ENCODE measurements at regions not wholly inside any gene's neighbourhood (a gene's known extent, or its start where the extent isn't known, plus 50 kb on each side); places are given as distances from the start of the nearest gene placed in this dataset.
"Not testable (repeated sequence)": the region's sequence is repeated elsewhere in the genome, so short reads cannot be mapped to it uniquely, and the experiment has no call there.

DNA sequence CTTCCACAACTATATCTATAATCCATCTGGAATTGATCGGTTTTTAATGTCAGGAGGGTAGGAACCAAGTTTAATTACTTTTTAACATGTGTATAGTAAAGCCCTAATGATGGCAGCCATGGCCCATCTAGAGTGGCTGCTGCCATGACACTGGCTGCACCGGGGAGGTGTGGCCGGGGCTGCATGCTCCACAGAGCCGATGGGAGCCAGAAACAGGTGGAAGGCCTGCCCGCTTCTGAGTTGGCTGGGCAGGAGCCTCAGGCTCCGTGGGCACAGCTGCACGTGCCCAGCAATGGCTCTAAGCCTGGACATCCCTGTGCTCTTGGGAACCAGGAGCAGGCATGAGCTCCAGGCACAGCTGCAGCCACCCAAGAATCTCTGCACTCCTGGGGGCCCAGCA is 73.0 kb downstream of the GBP6 start:
- FAIRE-seq: no peak

DNA sequence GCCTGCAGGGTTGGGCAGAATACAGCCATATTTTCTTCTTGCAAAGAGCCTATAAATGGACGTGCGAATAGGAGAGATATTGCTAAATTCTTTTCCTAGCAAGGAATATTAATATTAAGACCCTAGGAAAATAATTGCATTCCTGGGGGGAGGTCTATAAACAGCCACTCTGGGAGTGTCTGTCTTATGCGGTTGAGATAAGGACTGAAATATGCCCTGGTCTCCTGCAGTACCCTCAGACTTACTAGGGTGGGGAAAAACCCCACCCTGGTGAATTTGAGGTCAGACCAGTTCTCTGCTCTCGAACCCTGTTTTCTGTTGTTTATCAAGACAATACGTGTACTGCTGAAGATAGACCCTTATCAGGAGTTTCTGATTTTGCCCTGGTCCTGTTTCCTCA is 74.4 kb downstream of the GBP6 start:
- DNase-seq (ENCODE audit: low spot score in 2 of 2); FAIRE-seq: not testable (repeated sequence)

More for the DNA sequence above, 73.0 kb downstream of the GBP6 start:
- no peak for DNase-seq (ENCODE audit: low spot score in 2 of 2)

DNA sequence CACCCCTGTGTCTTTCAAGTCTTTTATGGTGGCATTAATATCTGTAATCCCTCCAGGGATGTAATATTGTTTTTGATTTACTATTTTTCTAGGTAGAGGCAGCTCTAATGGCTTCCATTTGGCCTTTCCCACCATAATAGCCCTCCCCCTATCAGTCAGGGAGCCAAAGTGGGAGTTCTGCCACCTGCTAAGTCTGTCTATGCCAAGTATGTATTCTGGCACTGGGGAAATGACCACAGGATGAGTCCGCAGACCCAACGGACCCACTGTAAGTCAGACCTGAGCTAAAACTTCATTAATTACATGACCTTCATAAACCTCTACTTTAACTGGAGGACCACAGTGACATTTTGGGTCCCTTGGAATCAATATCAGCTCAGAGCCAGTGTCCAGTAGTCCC is 77.1 kb downstream of the GBP6 start:
- no peak for DNase-seq (ENCODE audit: low spot score in 2 of 2)
- FAIRE-seq: no peak

DNA sequence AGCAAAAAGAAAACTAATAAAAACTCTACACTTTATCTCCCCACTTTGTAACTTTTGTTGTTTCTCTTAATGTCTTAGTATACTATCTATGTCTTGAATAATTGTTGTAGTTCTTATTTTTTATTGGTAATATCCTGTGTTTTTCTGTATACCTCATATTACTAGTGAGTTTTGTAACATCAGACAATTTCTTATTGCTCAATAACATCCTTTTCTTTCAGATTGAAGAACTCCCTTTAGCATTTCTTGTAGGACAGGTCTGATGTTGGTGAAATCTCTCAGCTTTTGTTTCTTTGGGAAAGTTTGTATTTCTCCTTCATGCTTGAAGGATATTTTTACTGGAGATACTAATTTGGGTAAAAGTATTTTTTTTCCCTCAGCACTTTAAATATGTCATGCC is 79.8 kb upstream of the LRRC8B start:
- no peak for DNase-seq (ENCODE audit: low spot score in 2 of 2)

DNA sequence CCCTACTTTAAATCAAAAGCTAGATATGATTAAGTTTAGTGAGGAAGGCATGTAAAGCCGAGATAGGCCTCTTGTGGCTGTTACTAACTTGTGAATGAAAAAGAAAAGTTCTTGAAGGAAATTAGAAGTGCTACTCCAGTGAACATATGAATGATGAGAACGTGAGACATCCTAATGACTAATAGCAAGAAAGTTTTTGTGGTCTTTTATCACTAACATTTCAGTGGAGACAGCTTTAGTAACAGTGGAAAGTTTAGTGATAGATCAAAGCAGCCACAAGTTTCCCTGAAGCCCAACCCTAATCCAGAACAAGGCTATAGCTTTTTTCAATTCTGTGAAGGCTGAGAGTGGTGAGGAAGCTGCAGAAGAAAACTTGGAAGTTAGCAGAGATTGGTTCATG is 73.6 kb upstream of the LRRC8B start:
- no peak for FAIRE-seq
- no peak for DNase-seq (ENCODE audit: low spot score in 2 of 2)

More for the DNA sequence above, 79.8 kb upstream of the LRRC8B start:
- FAIRE-seq: no peak

DNA sequence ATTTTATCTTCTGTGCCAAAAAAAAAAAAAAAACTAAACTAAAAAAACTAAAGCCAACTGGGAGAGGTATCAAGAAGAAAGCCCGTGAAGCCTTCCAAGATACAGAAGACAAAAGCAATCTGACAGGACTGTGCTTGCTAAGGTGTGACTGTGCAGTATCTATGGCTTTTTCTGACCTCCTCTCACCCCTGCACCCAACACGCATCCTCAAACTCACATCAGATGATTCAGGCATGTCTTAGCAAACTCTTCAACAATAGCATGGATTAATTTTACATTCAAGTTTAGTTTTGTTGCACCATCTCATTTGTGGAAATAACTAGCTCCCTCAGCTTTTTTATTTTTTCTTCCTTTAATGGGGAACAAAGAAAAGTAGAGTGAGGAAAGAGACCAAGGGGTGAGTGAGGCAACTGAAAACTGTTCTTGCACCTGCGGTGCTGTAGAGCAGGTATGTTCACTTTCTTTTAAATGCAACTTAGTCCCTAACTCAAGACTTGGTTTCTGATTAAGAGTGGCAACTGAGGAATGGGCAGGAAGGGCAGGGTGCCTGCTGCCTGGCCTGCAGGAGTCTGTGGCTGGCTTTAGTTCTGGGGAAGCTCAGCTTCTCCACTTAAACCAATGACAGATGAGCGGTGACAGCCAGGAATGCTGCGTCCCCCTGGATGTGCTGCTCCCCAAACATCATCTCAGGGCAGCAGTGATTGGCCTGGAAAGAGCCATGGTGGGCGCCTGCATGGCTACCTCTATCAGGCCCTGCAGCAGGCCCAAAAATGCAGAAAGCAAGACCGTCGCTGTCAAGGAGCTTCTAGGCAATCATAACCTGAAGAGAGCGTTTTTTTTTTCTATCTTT is 71.3 kb upstream of the LRRC8B start:
- DNase-seq (ENCODE audit: low spot score in 2 of 2) (no peak), FAIRE-seq (no peak)

DNA sequence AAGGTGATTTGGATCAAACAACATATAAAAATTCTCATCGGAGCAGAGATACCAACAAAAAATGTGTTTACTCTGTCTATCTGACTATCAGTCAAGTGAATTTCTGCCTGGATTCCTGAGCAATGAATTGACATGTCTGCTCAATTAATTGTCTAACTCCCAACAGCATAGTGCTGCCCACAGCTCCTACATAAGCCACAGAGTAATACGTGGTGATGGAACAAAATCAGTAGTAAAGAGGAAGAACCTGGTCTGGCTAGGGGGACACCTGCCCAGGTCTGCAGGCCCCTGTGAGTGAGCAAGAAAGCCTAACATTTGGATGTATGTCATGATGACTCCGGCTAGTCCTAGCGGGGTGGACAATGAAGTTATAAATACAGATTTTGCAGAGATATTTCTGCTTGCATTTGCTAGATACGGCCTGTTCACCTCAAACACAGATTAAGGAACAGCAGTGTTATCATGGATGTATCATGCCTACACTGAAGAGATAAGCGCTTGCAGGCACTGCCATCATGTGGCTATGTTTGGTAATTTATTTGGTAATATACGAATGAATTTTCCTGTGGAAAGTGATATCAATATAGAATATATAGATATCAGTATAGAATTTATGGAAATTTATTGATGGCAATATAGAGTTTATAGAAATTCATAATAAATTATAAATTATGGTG is 69.6 kb upstream of the LRRC8B start:
- no peak for FAIRE-seq
- peak; percentile 18 to 43 for DNase-seq (ENCODE audit: low spot score in 2 of 2)

DNA sequence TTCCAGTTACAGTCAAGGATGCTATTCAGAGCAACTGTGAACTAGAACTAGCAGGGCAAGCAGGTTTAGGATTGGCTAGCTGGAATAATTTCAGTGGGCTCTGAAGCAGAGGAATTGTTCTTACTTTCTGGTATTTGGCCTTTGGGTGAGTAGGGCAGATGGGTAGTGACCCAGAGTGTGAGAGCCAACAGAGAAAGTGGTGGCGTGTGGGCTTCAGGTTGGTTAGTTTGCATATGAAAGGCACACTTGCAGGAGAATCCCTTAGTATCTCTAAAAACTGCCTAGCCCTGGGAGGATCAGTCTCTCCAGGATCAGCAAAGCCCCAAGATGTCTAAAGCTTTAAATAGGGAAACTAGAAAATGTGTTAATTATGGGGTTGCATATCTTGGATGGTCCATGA is 67.6 kb upstream of the LRRC8B start:
- FAIRE-seq (no peak), DNase-seq (ENCODE audit: low spot score in 2 of 2) (no peak)

DNA sequence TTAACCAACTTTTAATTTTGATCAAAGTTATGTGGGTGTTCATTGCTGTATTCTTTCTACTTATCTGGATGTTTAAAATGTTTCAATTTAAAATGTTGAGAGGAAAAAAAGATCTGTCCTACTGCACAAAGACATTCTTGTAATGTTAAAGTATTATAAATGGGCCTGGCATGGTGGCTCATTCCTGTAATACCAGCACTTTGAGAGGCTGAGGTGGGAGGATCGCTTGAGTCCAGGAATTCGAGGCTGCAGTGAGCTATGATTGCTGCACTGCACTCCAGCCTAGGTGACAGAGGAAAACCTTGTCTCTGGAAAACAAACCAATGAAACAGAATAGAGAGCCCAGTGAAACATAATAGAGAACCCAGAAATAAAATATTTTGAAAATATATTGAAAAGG is 65.5 kb upstream of the LRRC8B start:
- DNase-seq (ENCODE audit: low spot score in 2 of 2) (no peak), FAIRE-seq (no peak)

DNA sequence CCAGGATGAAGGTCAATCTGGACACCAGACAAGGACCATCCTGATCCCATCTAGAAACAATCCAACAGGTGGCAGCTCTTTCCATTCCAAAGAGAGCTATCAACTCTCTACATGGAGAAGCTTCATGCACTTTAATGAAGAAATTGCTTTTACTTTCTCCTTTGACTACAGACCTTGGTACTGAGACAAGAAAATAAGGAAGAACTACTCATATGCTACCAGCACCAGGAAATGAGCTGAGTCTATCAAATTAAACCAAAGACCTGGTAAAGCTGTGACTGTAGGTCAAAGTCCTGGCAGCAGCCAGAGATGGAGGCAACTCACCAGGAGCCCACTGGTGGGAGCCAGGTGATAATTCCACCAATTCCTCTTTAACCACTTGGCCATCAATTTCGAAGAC is 64.3 kb upstream of the LRRC8B start:
- FAIRE-seq (no peak), DNase-seq (ENCODE audit: low spot score in 2 of 2) (no peak)

DNA sequence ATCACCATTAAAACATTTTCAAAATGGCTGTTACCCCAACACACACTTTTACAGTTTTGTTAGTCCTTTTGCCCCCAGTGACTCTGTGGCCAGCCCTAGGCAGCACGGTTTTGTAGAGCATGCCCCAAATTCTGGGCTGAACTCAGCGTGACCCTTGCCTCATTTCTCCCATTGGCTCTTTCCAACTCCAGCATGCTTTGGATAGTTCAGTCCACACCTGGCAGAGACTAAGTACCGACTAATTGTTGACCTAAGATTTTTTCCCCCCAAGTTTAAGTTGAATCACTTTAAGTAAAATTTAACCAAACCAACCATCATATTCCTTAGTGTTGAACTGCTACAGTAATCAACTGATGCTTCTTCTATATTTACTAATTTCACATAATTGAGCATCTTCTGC is 62.4 kb upstream of the LRRC8B start:
- FAIRE-seq (no peak), DNase-seq (ENCODE audit: low spot score in 2 of 2) (no peak)

DNA sequence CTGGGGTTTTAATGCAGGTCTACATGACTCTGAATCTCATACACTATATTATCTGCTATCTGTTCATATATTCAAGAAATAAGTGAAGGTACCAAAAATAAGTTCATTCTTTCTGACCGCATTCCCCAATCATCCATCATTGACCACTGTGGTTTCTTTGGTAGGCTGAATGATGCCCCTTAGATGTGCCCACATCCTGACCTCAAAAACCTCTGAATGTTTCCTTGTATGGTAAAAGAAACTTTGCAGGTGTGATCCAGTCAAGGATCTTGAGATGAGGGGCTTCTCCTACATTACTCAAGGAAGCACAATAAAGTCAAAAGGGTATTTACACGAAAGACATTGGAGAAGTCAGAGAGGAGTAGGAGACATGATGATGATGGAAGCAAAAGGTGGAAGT is 60.6 kb upstream of the LRRC8B start:
- FAIRE-seq: no peak
- DNase-seq (ENCODE audit: low spot score in 2 of 2): no peak

DNA sequence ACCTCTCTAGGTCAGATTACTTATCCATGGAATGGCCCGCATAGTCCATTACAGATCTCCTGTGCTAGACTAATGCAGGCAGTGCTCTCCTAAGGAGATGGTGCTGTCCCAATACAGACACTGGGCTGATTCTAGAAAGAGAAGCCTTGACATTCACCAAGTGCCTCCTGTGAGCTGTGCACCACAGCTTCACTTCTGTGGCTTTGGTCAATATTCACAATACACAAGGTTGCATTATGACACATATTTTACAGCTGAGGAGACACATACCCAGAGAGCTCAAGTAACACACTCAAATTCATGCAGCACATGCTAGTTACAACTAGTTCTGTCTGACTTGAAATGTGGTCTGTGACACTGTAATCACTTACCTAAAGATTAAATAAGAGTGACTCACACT is 59.4 kb upstream of the LRRC8B start:
- DNase-seq (ENCODE audit: low spot score in 2 of 2): no peak
- FAIRE-seq: no peak

DNA sequence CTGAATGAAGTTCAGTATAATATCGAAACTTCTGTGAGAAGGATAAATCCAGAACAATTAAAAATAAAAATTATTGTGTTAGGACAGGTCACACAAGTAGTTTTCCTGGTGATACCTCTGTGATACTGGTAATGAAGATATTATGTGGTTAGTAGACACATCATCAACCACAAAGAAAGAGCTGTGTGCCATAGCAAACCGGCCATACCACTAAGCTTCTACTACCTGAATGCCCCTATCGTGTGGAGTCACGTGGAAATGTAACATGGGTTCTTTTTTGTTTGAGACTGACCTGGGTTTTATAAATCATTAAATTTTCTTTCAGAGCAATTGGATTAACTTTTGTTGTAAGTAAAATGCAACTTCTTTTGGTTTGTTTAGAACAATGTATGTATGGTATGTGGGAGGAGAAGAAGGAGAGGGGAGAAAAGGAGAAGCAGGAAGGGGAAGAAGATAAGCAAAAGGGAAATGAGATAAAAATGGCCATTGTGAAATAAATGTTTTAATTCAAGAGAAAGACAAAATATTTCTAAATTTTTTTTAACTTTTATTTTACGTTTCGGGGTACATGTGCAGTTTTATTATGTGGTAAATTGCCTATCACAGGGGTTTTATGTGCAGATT is 58.2 kb upstream of the LRRC8B start:
- DNase-seq (ENCODE audit: low spot score in 2 of 2): no peak
- no peak for FAIRE-seq

DNA sequence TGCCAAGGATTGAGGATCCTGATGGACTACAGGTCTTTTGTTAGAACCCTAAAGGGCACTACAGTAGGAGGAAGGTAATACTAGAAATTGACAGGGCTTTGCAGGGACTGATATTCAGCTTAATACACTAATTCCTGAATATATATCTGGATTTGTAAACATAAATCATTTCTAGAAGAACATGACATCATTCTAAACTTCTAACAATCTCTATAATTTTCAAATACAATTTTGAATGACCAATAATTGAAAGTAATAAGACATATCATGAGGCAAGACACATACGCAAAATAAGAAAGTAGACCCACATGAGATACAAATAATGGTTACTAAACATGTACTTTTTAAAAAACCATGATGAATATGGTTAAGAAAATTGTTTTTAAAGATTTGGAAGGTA is 52.4 kb upstream of the LRRC8B start:
- FAIRE-seq (no peak), DNase-seq (ENCODE audit: low spot score in 2 of 2) (no peak)

DNA sequence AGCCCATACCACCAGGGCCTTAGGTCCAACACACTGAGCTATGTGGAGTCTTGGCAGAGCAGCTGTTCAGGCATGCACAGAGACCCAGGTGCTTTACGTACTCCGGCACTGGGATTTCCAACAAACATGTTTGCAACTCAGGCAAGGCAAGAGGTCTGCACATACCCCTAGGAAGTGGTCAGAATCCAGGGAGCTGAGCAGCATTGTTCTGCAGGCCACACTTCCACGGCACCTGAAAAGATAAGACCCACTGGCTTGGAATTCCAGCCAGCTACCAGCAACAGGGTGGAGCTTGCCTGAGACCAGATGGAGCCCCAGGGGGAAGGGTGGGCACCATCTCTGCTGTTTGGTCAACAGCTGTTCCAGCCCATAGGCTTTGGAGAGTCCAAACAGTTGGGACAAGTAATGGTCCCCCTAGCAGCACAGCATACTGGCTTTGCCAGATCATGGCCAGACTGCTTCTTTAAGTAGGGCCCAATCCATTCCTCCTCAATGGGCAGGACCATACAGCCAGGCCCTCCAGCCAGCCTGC is 51.7 kb upstream of the LRRC8B start:
- no peak for DNase-seq (ENCODE audit: low spot score in 2 of 2)
- FAIRE-seq: no peak

Data from frontal cortex (tissue), 3 donors.